SK-N-SH (cell line): ENCODE measurements at regions not wholly inside any gene's neighbourhood (a gene's known extent, or its start where the extent isn't known, plus 50 kb on each side); places are given as distances from the start of the nearest gene placed in this dataset.

ENCODE experiments used
- CTCF ChIA-PET: fragments of 300-600, 350-600 bp; formaldehyde crosslinking; extraction: SDS; loops from one replicate; lab custom pipeline; 2021; lab: Yijun Ruan, JAX
- POLR2A ChIA-PET: fragments of 350-600 bp; sonication (Branson Sonifier 250); formaldehyde crosslinking; extraction: SDS; loops from one replicate; lab custom pipeline; 2020; ENCODE audit warnings: antibody characterized with exemption, inconsistent platforms; lab: Yijun Ruan, JAX
- DNase-seq: peaks from one replicate; pipeline ENCODE4 v3.0.0; 2012
- H2AFZ ChIP-seq: fragments of 200-600 bp; sonication (generic); 2 replicates; pipeline ENCODE4 v1.8.1; 2016; ENCODE audit warnings: antibody characterized with exemption, mild to moderate bottlenecking, low read depth
- H3F3A ChIP-seq: fragments of 200-600 bp; sonication (generic); replicated peaks from 2 replicates; pipeline ENCODE3; 2016; ENCODE audit warnings: antibody characterized with exemption, mild to moderate bottlenecking; ENCODE audit not compliant: insufficient read depth
- H3K27ac ChIP-seq, 2 experiments: fragments of 200-500 bp in 1 of 2; fragments of 200-600 bp in 1 of 2; sonication (Bioruptor generic) in 1 of 2; sonication (generic), shearing (Covaris generic) in 1 of 2; 2 replicates each; pipeline versions ENCODE4 v1.5.1 to v1.6.1; 2014 to 2016; ENCODE audit warnings: low read depth in 2 of 2, inconsistent platforms in 1 of 2, low read length in 1 of 2, mild to moderate bottlenecking in 1 of 2, mixed read lengths in 1 of 2
- H3K27me3 ChIP-seq: fragments of 200-600 bp; sonication (generic), shearing (Covaris generic); 2 replicates; pipeline ENCODE4 v1.6.1; 2016; ENCODE audit warnings: mixed run types; ENCODE audit not compliant: insufficient read depth
- H3K36me3 ChIP-seq, 2 experiments: fragments of 200-500 bp in 1 of 2; fragments of 200-600 bp in 1 of 2; sonication (Bioruptor generic) in 1 of 2; sonication (generic) in 1 of 2; replicated peaks in 1 of 2; 2 replicates each; pipeline versions ENCODE3 to v1.5.1; 2014 to 2016; ENCODE audit warnings: low read length in 1 of 2, mild to moderate bottlenecking in 1 of 2; ENCODE audit not compliant: insufficient read depth in 2 of 2, control insufficient read depth in 1 of 2
- H3K4me1 ChIP-seq, 2 experiments: fragments of 200-500 bp in 1 of 2; fragments of 200-600 bp in 1 of 2; sonication (Bioruptor generic) in 1 of 2; sonication (generic), shearing (Covaris generic) in 1 of 2; 2 replicates each; pipeline versions ENCODE4 v1.5.1 to v1.6.1; 2014 to 2016; ENCODE audit warnings: low read depth in 1 of 2, low read length in 1 of 2, mixed run types in 1 of 2; ENCODE audit not compliant: insufficient read depth in 2 of 2, control insufficient read depth in 1 of 2
- H3K4me2 ChIP-seq: fragments of 200-600 bp; sonication (generic), shearing (Covaris generic); 2 replicates; pipeline ENCODE4 v1.6.1; 2017; ENCODE audit warnings: mixed run types
- H3K4me3 ChIP-seq, 2 experiments: fragments of 200-500 bp in 1 of 2; fragments of 200-600 bp in 1 of 2; sonication (Bioruptor generic) in 1 of 2; sonication (generic), shearing (Covaris generic) in 1 of 2; 2 replicates each; pipeline versions ENCODE4 v1.5.1 to v1.8.1; 2014 to 2016; ENCODE audit warnings: low read depth in 2 of 2, inconsistent platforms in 1 of 2, low read length in 1 of 2, mild to moderate bottlenecking in 1 of 2, mixed read lengths in 1 of 2, moderate library complexity in 1 of 2
- H3K79me2 ChIP-seq: fragments of 200-600 bp; sonication (generic); 2 replicates; pipeline ENCODE4 v1.8.1; 2017; ENCODE audit warnings: mild to moderate bottlenecking; ENCODE audit not compliant: insufficient read depth
- H3K9ac ChIP-seq: fragments of 200-600 bp; sonication (generic); 2 replicates; pipeline ENCODE4 v1.6.1; 2017; ENCODE audit warnings: mixed run types
- H3K9me2 ChIP-seq: fragments of 200-600 bp; sonication (generic); 2 replicates; pipeline ENCODE4 v1.6.1; 2017; ENCODE audit warnings: mixed run types
- H3K9me3 ChIP-seq: fragments of 200-600 bp; sonication (generic); 2 replicates; pipeline ENCODE4 v1.6.1; 2017; ENCODE audit warnings: mixed run types, mild to moderate bottlenecking, moderate library complexity
- H4K20me1 ChIP-seq: fragments of 200-600 bp; sonication (generic); 2 replicates; pipeline ENCODE4 v1.6.1; 2017; ENCODE audit warnings: mild to moderate bottlenecking, mixed run types; ENCODE audit not compliant: insufficient read depth
- CHD2 ChIP-seq: fragments of 150-350 bp; IDR thresholded peaks from 2 replicates; pipeline ENCODE4 v1.6.1; 2018; ENCODE audit warnings: low read length; ENCODE audit not compliant: partially characterized antibody
- CTCF ChIP-seq: fragments of 200-600 bp; sonication (generic); IDR thresholded peaks from 2 replicates; pipeline ENCODE4 v1.6.1; 2017; ENCODE audit warnings: antibody characterized with exemption, mild to moderate bottlenecking, moderate library complexity
- ELF1 ChIP-seq: IDR thresholded peaks from 2 replicates; pipeline ENCODE4 v1.4.0; 2012
- EP300 ChIP-seq, 2 experiments: IDR thresholded peaks; 2 replicates each; pipeline versions ENCODE4 v1.4.0 to v1.6.1; 2012; ENCODE audit warnings: borderline replicate concordance in 1 of 2, low read depth in 1 of 2, low read length in 1 of 2
- EZH2phosphoT487 ChIP-seq: fragments of 200-600 bp; sonication (generic); IDR thresholded peaks from 2 replicates; pipeline ENCODE4 v1.6.1; 2017; ENCODE audit warnings: low read depth, mixed run types, mild to moderate bottlenecking, antibody characterized with exemption, moderate library complexity, borderline replicate concordance
- FOSL2 ChIP-seq: IDR thresholded peaks from 2 replicates; pipeline ENCODE4 v1.4.0; 2012; ENCODE audit warnings: low read depth, mild to moderate bottlenecking, moderate library complexity, borderline replicate concordance
- FOXJ3 ChIP-seq: sonication (generic); formaldehyde crosslinking; IDR thresholded peaks from 2 replicates; pipeline ENCODE4 v1.5.1; 2020; ENCODE audit warnings: mild to moderate bottlenecking, missing genetic modification reagents
- FOXM1 ChIP-seq: IDR thresholded peaks from 2 replicates; pipeline ENCODE4 v1.4.0; 2012; ENCODE audit warnings: low read depth, mild to moderate bottlenecking
- GABPA ChIP-seq: IDR thresholded peaks from 2 replicates; pipeline ENCODE4 v1.4.0; 2012; ENCODE audit warnings: low read depth, mild to moderate bottlenecking
- GATA2 ChIP-seq: sonication (generic); formaldehyde crosslinking; IDR thresholded peaks from 2 replicates; pipeline ENCODE4 v1.5.0; 2020; ENCODE audit warnings: mild to moderate bottlenecking, missing genetic modification reagents
- JUND ChIP-seq: IDR thresholded peaks from 2 replicates; pipeline ENCODE4 v1.4.0; 2012
- NFIC ChIP-seq: IDR thresholded peaks from 2 replicates; pipeline ENCODE4 v1.4.0; 2012; ENCODE audit warnings: borderline replicate concordance
- POLR2AphosphoS5 ChIP-seq: IDR thresholded peaks from 2 replicates; pipeline ENCODE4 v1.6.1; 2012; ENCODE audit warnings: low read depth, low read length
- RAD21 ChIP-seq: IDR thresholded peaks from 2 replicates; pipeline ENCODE4 v1.6.1; 2012; ENCODE audit warnings: mild to moderate bottlenecking, low read length
- RCOR1 ChIP-seq: fragments of 150-350 bp; IDR thresholded peaks from 2 replicates; pipeline ENCODE4 v1.6.1; 2017; ENCODE audit warnings: antibody characterized with exemption, low read length
- REST ChIP-seq: IDR thresholded peaks from 2 replicates; pipeline ENCODE4 v1.6.1; 2012; ENCODE audit warnings: mild to moderate bottlenecking, low read depth, low read length, moderate library complexity
- RFX5 ChIP-seq: IDR thresholded peaks from 2 replicates; pipeline ENCODE4 v1.6.1; 2012; ENCODE audit warnings: mild to moderate bottlenecking, improper control_type of control experiment, low read length
- RXRA ChIP-seq: IDR thresholded peaks from 2 replicates; pipeline ENCODE4 v1.4.0; 2012; ENCODE audit warnings: low read depth, mild to moderate bottlenecking, borderline replicate concordance
- SMC3 ChIP-seq: IDR thresholded peaks from 2 replicates; pipeline ENCODE4 v1.6.1; 2012; ENCODE audit warnings: low read depth, low read length, improper control_type of control experiment
- TCF12 ChIP-seq: IDR thresholded peaks from 2 replicates; pipeline ENCODE4 v1.4.0; 2012
- TEAD4 ChIP-seq: IDR thresholded peaks from 2 replicates; pipeline ENCODE4 v1.4.0; 2012; ENCODE audit warnings: mild to moderate bottlenecking, borderline replicate concordance; ENCODE audit not compliant: insufficient read depth
- whole genome bisulfite sequencing: methylation state at CpG from one replicate; pipeline ENCODE4 v1.1.6; 2017; ENCODE audit warnings: low lambda C conversion rate; 5-methylcytosine and 5-hydroxymethylcytosine counted together
- TF ChIP-seq, protein P1 (sequence below): IDR thresholded peaks from 2 replicates; pipeline ENCODE4 v1.4.0; 2012; ENCODE audit warnings: low read depth

DNA sequence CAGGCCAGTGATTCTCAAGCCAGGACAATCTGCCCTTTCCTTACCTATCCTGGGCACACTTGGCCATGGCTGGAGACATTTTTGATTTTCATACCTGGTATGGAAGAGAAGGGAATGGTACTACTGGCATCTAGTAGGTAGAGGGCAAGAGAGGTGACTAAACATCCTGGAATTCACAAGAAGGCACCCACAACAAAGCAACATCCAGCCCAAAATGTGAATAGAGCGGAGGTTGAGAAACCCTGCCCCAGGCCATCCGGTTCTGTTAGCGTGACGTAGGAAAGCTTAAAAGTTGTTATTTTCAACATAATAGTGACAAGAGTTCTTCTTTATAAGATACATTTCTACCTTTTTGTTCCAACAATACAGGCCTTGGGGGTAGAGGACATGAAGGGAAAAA is 114.9 kb upstream of the ALX4 start:
- no peak overlapping the region for H2AFZ ChIP-seq
- WGBS, result 86% methylated on average over 4 of the region's 4 CpGs
- CTCF ChIA-PET, result no interaction called here
- TF ChIP-seq GABPA (no peak), RXRA (no peak), REST (no peak), TEAD4 (no peak), RAD21 (no peak), GATA2 (CRISPR knock-in tag) (no peak), RFX5 (no peak), CHD2 (no peak), CTCF (no peak), ELF1 (no peak)
- no peaks in the 10 kb centered on the region for H3F3A ChIP-seq
- no peaks in the 10 kb centered on the region; a peak in 1 of 4 replicates for H3K4me1 ChIP-seq
- H3K9me2 ChIP-seq, result no peaks in the 10 kb centered on the region
- no peaks in the 10 kb centered on the region for H3K9me3 ChIP-seq
- no peaks in the 10 kb centered on the region for H4K20me1 ChIP-seq
- no peaks in the 10 kb centered on the region for H3K36me3 ChIP-seq
- no peak overlapping the region for H3K4me3 ChIP-seq
- DNase-seq, result no peak
- no peak overlapping the region for H3K9ac ChIP-seq
- H3K27ac ChIP-seq, result no peak overlapping the region
- H3K79me2 ChIP-seq, result no peaks in the 10 kb centered on the region
- no peaks in the 10 kb centered on the region; the same call in none of the 2 replicates for H3K27me3 ChIP-seq
- H3K4me2 ChIP-seq, result no peak overlapping the region
- POLR2A ChIA-PET, result no interaction called here

DNA sequence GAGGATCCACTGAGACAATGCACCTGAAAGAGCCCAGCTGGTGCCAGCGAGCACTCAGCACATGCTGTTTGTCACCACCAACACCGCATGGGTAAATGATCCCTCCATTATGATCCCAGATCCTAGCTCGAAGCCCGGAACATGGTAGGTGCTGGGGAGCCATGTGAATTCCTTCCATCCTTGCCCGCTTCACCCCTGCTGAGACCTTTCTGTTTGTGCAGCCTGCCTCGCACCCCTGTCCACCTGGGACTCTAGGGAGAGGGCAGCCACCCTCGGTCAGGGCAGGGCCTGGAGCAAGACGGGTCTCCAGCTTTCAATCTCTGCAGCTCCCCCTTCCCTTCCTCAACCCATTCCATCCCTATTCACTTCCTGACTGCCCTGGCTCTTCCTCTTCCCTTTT is 116.2 kb upstream of the ALX4 start:
- Histone ChIP-seq H3K9me2 (no peaks in the 10 kb centered on the region), H3K9ac (no peak overlapping the region), H3K4me2 (no peak overlapping the region), H3K9me3 (no peaks in the 10 kb centered on the region), H3F3A (no peaks in the 10 kb centered on the region), H3K4me1 (no peaks in the 10 kb centered on the region; a peak in 1 of 4 replicates), H3K79me2 (no peaks in the 10 kb centered on the region), H2AFZ (no peak overlapping the region), H3K27ac (no peak overlapping the region), H3K27me3 (no peaks in the 10 kb centered on the region; the same call in none of the 2 replicates), H3K36me3 (no peaks in the 10 kb centered on the region), H3K4me3 (no peak overlapping the region), H4K20me1 (no peaks in the 10 kb centered on the region)
- TF ChIP-seq RCOR1 (no peak), SMC3 (no peak), NFIC (no peak), POLR2AphosphoS5 (no peak), EZH2phosphoT487 (no peak), GABPA (no peak), JUND (no peak), EP300 (IDR thresholded peaks at IDR 0.05; ENCODE audit: borderline replicate concordance in 1 of 2, low read depth in 1 of 2, low read length in 1 of 2) (no peak), RAD21 (no peak), TCF12 (no peak), FOXM1 (no peak), CHD2 (no peak), FOSL2 (no peak), FOXJ3 (CRISPR knock-in tag) (no peak), ELF1 (no peak), CTCF (no peak)
- TF ChIP-seq, protein P1, sequence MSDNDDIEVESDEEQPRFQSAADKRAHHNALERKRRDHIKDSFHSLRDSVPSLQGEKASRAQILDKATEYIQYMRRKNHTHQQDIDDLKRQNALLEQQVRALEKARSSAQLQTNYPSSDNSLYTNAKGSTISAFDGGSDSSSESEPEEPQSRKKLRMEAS, result no peak
- DNase-seq, result no peak
- CTCF ChIA-PET, result interaction anchor here (0.8 to 1.2 kb wide), 4 partner anchors 9 to 118 kb away, joined by 3 to 4 read pairs (median 3); no protein-coding TSS in a partner anchor
- POLR2A ChIA-PET, result no interaction called here
- WGBS, result 50% methylated on average over 8 of the region's 8 CpGs
